DND-41 (cell line): ENCODE measurements at regions not wholly inside any gene's neighbourhood (a gene's known extent, or its start where the extent isn't known, plus 50 kb on each side); places are given as distances from the start of the nearest gene placed in this dataset.
"Not testable (repeated sequence)": the region's sequence is repeated elsewhere in the genome, so short reads cannot be mapped to it uniquely, and the experiment has no call there.

Experiments used
- ATAC-seq: fragments of 200-7000 bp; cut with Tn5 transposase; 3 replicates; pipeline ENCODE4 v1.9.1; 2021; ENCODE audit warnings: low read depth; ENCODE audit not compliant: insufficient read depth
- DNase-seq: peaks from one replicate; pipeline ENCODE4 v3.0.0-alpha.2; 2020
- H2AFZ ChIP-seq: 2 replicates; pipeline ENCODE4 v1.6.0; 2012; ENCODE audit warnings: low read depth, low read length
- H3K27ac ChIP-seq: 2 replicates; pipeline ENCODE4 v1.5.1; 2012; ENCODE audit warnings: low read length, inconsistent platforms
- H3K27me3 ChIP-seq: fragments of 200-600 bp; sonication (generic); 2 replicates; pipeline ENCODE4 v1.6.0; 2012; ENCODE audit warnings: low read length, mild to moderate bottlenecking, inconsistent platforms; ENCODE audit not compliant: insufficient read depth, poor library complexity
- H3K36me3 ChIP-seq: 2 replicates; pipeline ENCODE4 v1.5.1; 2012; ENCODE audit warnings: low read length, inconsistent platforms; ENCODE audit not compliant: insufficient read depth
- H3K4me1 ChIP-seq: 2 replicates; pipeline ENCODE4 v1.5.1; 2012; ENCODE audit warnings: mild to moderate bottlenecking, low read length; ENCODE audit not compliant: insufficient read depth
- H3K4me2 ChIP-seq: 2 replicates; pipeline ENCODE4 v1.6.0; 2012; ENCODE audit warnings: mild to moderate bottlenecking, moderate library complexity, low read length, inconsistent platforms; ENCODE audit not compliant: insufficient read depth
- H3K4me3 ChIP-seq, 2 experiments: fragments of 200-600 bp in 1 of 2; shearing (Covaris generic) in 1 of 2; 2 replicates each; pipeline ENCODE4 v1.5.1; 2012 to 2016; ENCODE audit warnings: inconsistent platforms in 2 of 2, low read length in 2 of 2, mild to moderate bottlenecking in 2 of 2, low read depth in 1 of 2, moderate library complexity in 1 of 2
- H3K79me2 ChIP-seq: 2 replicates; pipeline ENCODE4 v1.6.0; 2012; ENCODE audit warnings: low read length, inconsistent platforms; ENCODE audit not compliant: insufficient read depth
- H3K9ac ChIP-seq: 2 replicates; pipeline ENCODE4 v1.6.0; 2012; ENCODE audit warnings: low read depth, mild to moderate bottlenecking, inconsistent platforms, low read length, moderate library complexity
- H3K9me3 ChIP-seq: 2 replicates; pipeline ENCODE4 v1.5.1; 2012; ENCODE audit warnings: low read length, moderate library complexity, mild to moderate bottlenecking, inconsistent platforms; ENCODE audit not compliant: insufficient read depth, severe bottlenecking
- H4K20me1 ChIP-seq: 2 replicates; pipeline ENCODE4 v1.6.0; 2012; ENCODE audit warnings: low read length; ENCODE audit not compliant: insufficient read depth
- EZH2 ChIP-seq: IDR thresholded peaks from 3 replicates; pipeline ENCODE4 v1.6.1; 2012; ENCODE audit warnings: borderline replicate concordance, low read depth, mild to moderate bottlenecking, moderate library complexity, low read length, inconsistent platforms; ENCODE audit not compliant: severe bottlenecking
- TF ChIP-seq, protein P1 (sequence below): IDR thresholded peaks from 2 replicates; pipeline ENCODE4 v1.5.1; 2012; ENCODE audit warnings: borderline replicate concordance, low read length, moderate library complexity, mild to moderate bottlenecking; ENCODE audit not compliant: poor library complexity, severe bottlenecking; ENCODE audit errors: extremely low read depth

DNA sequence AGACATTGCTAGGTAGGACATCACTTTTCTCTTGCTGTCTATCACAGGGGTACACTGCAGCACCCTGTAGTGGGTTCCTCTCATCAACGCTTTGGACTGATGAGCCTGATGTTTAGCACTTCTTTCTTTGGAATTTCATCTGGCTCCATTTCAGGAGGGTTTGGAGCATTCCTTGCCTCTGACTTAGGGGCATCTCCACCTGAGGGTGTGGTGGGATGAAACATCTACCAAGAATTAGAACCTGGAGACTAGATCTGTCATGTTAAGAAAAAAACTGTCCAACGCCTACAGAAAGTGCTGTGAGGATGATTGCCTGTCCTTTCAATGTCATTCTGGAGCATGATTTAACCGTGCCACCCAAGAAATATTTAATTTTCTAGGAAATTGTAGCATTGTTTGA is 648.4 kb downstream of the ETS1 start:
- Histone ChIP-seq H3K27me3 (peaks cover 2% of the 10 kb centered on the region), H3K4me3 (no peak overlapping the region), H3K9me3 (no peaks in the 10 kb centered on the region), H2AFZ (no peak overlapping the region), H3K4me2 (no peak overlapping the region), H3K36me3 (no peaks in the 10 kb centered on the region), H4K20me1 (no peaks in the 10 kb centered on the region), H3K4me1 (no peaks in the 10 kb centered on the region), H3K79me2 (no peaks in the 10 kb centered on the region), H3K27ac (no peak overlapping the region), H3K9ac (no peak overlapping the region)
- DNase-seq (no peak), ATAC-seq (no peak)
- TF ChIP-seq, protein P1, sequence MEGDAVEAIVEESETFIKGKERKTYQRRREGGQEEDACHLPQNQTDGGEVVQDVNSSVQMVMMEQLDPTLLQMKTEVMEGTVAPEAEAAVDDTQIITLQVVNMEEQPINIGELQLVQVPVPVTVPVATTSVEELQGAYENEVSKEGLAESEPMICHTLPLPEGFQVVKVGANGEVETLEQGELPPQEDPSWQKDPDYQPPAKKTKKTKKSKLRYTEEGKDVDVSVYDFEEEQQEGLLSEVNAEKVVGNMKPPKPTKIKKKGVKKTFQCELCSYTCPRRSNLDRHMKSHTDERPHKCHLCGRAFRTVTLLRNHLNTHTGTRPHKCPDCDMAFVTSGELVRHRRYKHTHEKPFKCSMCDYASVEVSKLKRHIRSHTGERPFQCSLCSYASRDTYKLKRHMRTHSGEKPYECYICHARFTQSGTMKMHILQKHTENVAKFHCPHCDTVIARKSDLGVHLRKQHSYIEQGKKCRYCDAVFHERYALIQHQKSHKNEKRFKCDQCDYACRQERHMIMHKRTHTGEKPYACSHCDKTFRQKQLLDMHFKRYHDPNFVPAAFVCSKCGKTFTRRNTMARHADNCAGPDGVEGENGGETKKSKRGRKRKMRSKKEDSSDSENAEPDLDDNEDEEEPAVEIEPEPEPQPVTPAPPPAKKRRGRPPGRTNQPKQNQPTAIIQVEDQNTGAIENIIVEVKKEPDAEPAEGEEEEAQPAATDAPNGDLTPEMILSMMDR: no peak
- TF ChIP-seq EZH2: no peak

DNA sequence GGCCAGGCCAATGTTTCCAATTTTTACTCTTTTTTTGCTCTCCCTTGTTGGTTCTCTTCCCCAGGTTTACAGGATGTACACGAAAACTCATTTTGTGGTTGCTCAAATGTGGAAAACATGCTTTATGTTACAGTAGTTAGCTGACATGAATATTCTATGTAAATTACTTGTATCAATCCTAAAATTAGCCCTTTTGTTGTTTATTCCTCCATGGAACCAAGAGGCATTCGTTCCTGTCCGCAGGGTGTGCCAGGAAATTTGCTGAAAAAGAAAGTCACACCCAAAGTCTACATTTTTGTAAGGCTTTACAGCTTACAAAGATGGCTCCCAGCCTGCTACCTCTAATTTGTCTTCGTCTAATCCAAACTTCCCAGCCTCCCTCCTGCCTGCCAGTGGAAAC is 652.3 kb downstream of the ETS1 start:
- Histone ChIP-seq H3K27ac (no peak overlapping the region), H2AFZ (no peak overlapping the region), H3K27me3 (peaks cover 2% of the 10 kb centered on the region), H3K9me3 (no peaks in the 10 kb centered on the region), H3K36me3 (no peaks in the 10 kb centered on the region), H4K20me1 (no peaks in the 10 kb centered on the region), H3K4me1 (no peaks in the 10 kb centered on the region), H3K4me2 (no peak overlapping the region), H3K4me3 (no peak overlapping the region), H3K79me2 (no peaks in the 10 kb centered on the region), H3K9ac (no peak overlapping the region)
- no peak for ATAC-seq
- no peak for DNase-seq
- TF ChIP-seq, protein P1: no peak
- TF ChIP-seq EZH2: no peak

DNA sequence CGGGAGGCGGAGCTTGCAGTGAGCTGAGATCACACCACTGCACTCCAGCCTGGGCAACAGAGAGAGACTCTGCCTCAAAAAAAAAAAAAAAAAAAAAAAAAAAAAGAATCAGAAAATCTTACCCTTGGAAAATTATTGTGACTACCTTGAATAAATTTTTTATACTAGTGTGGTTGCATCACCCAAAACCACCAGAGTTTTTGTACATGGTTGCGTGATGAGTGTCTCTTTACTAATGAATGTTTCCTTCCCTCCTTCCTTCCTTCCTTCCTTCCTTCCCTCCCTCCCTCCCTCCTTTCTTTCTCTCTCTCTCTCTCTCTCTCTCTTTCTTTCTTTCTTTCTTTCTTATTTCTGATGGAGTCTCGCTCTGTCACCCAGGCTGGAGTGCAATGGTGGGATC is 653.4 kb downstream of the ETS1 start:
- not testable (repeated sequence) for H4K20me1 ChIP-seq, H3K4me1 ChIP-seq, H3K4me3 ChIP-seq, DNase-seq, H2AFZ ChIP-seq, H3K4me2 ChIP-seq, ATAC-seq, H3K27me3 ChIP-seq, H3K9ac ChIP-seq, H3K9me3 ChIP-seq, H3K27ac ChIP-seq, H3K79me2 ChIP-seq, H3K36me3 ChIP-seq

DNA sequence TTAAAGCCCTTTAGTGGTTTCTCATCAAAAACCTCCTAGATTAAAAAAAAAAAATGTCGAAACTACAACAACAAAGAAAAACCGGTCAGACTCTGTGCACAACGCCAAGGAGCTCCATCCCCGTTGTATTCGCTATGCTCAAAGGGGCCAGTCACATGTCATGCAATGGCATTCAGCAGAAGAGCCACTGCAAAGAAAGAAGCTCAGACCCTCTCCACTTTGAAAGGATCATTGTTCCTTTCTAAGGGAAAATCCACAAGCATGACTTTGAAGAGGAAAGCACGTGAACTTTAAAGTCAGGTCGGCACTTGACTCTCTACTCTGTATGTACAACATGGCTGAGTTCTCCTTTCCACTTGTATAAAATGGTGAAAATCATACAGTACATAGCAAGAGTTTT is 655.6 kb downstream of the ETS1 start:
- Histone ChIP-seq H3K4me2 (no peak overlapping the region), H3K4me1 (no peaks in the 10 kb centered on the region), H3K27ac (no peak overlapping the region), H3K79me2 (no peaks in the 10 kb centered on the region), H4K20me1 (no peaks in the 10 kb centered on the region), H3K9ac (no peak overlapping the region), H3K9me3 (no peaks in the 10 kb centered on the region), H3K36me3 (no peaks in the 10 kb centered on the region), H2AFZ (no peak overlapping the region), H3K4me3 (no peak overlapping the region), H3K27me3 (no peaks in the 10 kb centered on the region)
- DNase-seq (no peak), ATAC-seq (no peak)
- no peak for TF ChIP-seq EZH2
- TF ChIP-seq, protein P1: no peak
